ENCODE measurements at regions not wholly inside any gene's neighbourhood (a gene's known extent, or its start where the extent isn't known, plus 50 kb on each side); places are given as distances from the start of the nearest gene placed in this dataset.

- Histone ChIP-seq H3T11ph (ENCODE audit: low read length) (no peak overlapping the region), H3K56ac (ENCODE audit: insufficient read length, low read depth, low read length) (no peak overlapping the region), H2BK20ac (ENCODE audit: low read depth, low read length, poor library complexity, severe bottlenecking) (no peak overlapping the region), H4K91ac (ENCODE audit: insufficient read length, low read depth, low read length) (no peak overlapping the region), H4K20me1 (ENCODE audit: control insufficient read depth, insufficient read depth, insufficient read length) (no peaks in the 10 kb centered on the region), H3K9ac (ENCODE audit: extremely low read depth, insufficient read length, low read length) (no peak overlapping the region), H4K8ac (replicated peaks; ENCODE audit: insufficient read length, low read depth, low read length) (no peak overlapping the region), H3K4ac (ENCODE audit: low read depth, low read length) (no peak overlapping the region), H2BK12ac (ENCODE audit: insufficient read length, low read depth, low read length) (no peak overlapping the region), H3K14ac (ENCODE audit: insufficient read depth, low read length) (no peak overlapping the region), H3K27ac (ENCODE audit: insufficient read length, low read depth, low read length) (no peak overlapping the region), H3K79me2 (ENCODE audit: insufficient read depth, low read length) (no peaks in the 10 kb centered on the region), H3K4me2 (ENCODE audit: insufficient read depth, insufficient read length, low read length) (no peak overlapping the region), H3K27me3 (ENCODE audit: insufficient read depth, low read length) (no peaks in the 10 kb centered on the region), H3K23ac (ENCODE audit: insufficient read length, low read depth, low read length) (no peak overlapping the region), H3K18ac (ENCODE audit: insufficient read length, low read depth, low read length) (no peak overlapping the region), H4K5ac (ENCODE audit: insufficient read length, low read depth, low read length) (no peak overlapping the region), H3K79me1 (ENCODE audit: insufficient read depth, low read depth, low read length, poor library complexity, severe bottlenecking) (no peaks in the 10 kb centered on the region), H3K9me3 (ENCODE audit: control insufficient read depth, low read depth, low read length) (no peaks in the 10 kb centered on the region), H2AFZ (ENCODE audit: low read length) (no peak overlapping the region), H3K23me2 (ENCODE audit: insufficient read length, low read depth, low read length, poor library complexity, severe bottlenecking) (no peaks in the 10 kb centered on the region), H2BK15ac (ENCODE audit: low read depth, low read length) (no peak overlapping the region), H3K4me1 (ENCODE audit: insufficient read depth, low read length) (no peaks in the 10 kb centered on the region), H2BK5ac (ENCODE audit: insufficient read length, low read length) (no peak overlapping the region), H2AK5ac (ENCODE audit: insufficient read length, low read length) (no peak overlapping the region), H2BK120ac (ENCODE audit: low read depth, low read length, poor library complexity, severe bottlenecking) (no peak overlapping the region)
- no peaks in the 10 kb centered on the region; the same call in 1 of the 2 replicates for H3K27me3 Mint-ChIP-seq (ENCODE audit: low read depth)
- no peaks in the 10 kb centered on the region for H3K9me3 Mint-ChIP-seq
- no peak for TF ChIP-seq CTCF (conservative IDR thresholded peaks at IDR 0.05)
- no peak overlapping the region for H3K4me3 Mint-ChIP-seq
- no peaks in the 10 kb centered on the region for H3K36me3 Mint-ChIP-seq (ENCODE audit: insufficient read depth in 1 of 3, low read depth in 3 of 3)
- H3K4me1 Mint-ChIP-seq, result no peaks in the 10 kb centered on the region
- no peak for DNase-seq
- no peak overlapping the region for H3K27ac Mint-ChIP-seq
- WGBS (ENCODE audit: extremely low coverage, insufficient read length, low lambda C conversion rate), result no CpG with 5 or more reads among the region's 4 CpGs
Observed at GRCh38 chr20:55139173-55139765, 663.9 kb downstream of the DOK5 start.

Data from H9 (cell line).